K562 (cell line): ENCODE measurements at regions not wholly inside any gene's neighbourhood (a gene's known extent, or its start where the extent isn't known, plus 50 kb on each side); places are given as distances from the start of the nearest gene placed in this dataset.

Experiments
- ATAC-seq: fragments of 200-7000 bp; cut with Tn5 transposase; 3 replicates; pipeline ENCODE4 v1.9.1; 2020; ENCODE audit warnings: moderate library complexity
- BruUV-seq: library from RNA; stranded (reverse); fragments of 400-500 nt; replicated peaks from 2 replicates; lab custom pipeline; 2021; lab: Mats Ljungman, UMichigan
- CTCF ChIA-PET: fragments of 300-600 bp; formaldehyde crosslinking; extraction: SDS; loops from one replicate; lab custom pipeline; 2021; ENCODE audit warnings: low intra/inter-chr PET ratio; lab: Yijun Ruan, JAX
- POLR2A ChIA-PET: fragments of 300-600, 350-650 bp; sonication (Branson Sonifier 250); formaldehyde crosslinking; extraction: SDS; loops from one replicate; lab custom pipeline; 2021; ENCODE audit warnings: antibody characterized with exemption, inconsistent platforms; lab: Yijun Ruan, JAX
- DNase-seq, 4 experiments: peaks; one replicate each; pipeline versions ENCODE4 v3.0.0 to v3.0.0-alpha.2; 2011 to 2018; ENCODE audit warnings: low spot score in 3 of 4, mixed read lengths in 3 of 4; ENCODE audit errors: extremely low read depth in 1 of 4
- FAIRE-seq: peaks from 2 replicates; lab custom pipeline; 2011; peaks lifted over from hg19 to GRCh38; lab: Jason Lieb, UNC
- H2AFZ ChIP-seq: 2 replicates; pipeline ENCODE4 v1.6.0; 2011; ENCODE audit warnings: low read depth, low read length, control low read depth, inconsistent platforms
- H3K27ac ChIP-seq: fragments of 200-600 bp; 3 replicates; pipeline ENCODE4 v1.8.0; 2011; ENCODE audit warnings: low read depth, mild to moderate bottlenecking, control low read depth, inconsistent platforms, low read length, moderate library complexity, mixed read lengths; ENCODE audit errors: extremely low read depth
- H3K27me3 ChIP-seq, 2 experiments: fragments of 300-600 bp in 1 of 2; 2 replicates in 1 of 2; 3 replicates in 1 of 2; pipeline versions ENCODE4 v1.6.0 to v1.8.0; 2011; ENCODE audit warnings: inconsistent platforms in 2 of 2, low read length in 2 of 2, mild to moderate bottlenecking in 1 of 2, mixed read lengths in 1 of 2, moderate library complexity in 1 of 2; ENCODE audit not compliant: control insufficient read depth in 2 of 2, insufficient read depth in 2 of 2
- H3K36me3 ChIP-seq: fragments of 300-600 bp; 3 replicates; pipeline ENCODE4 v1.8.0; 2011; ENCODE audit warnings: mild to moderate bottlenecking, low read length, inconsistent platforms; ENCODE audit not compliant: control insufficient read depth, insufficient read depth
- H3K4me1 ChIP-seq, 2 experiments: fragments of 200-600 bp in 1 of 2; replicated peaks in 1 of 2; 2 replicates in 1 of 2; 3 replicates in 1 of 2; pipeline versions ENCODE4 v1.5.1 to v1.8.0; 2011; ENCODE audit warnings: inconsistent platforms in 2 of 2, low read length in 2 of 2, mild to moderate bottlenecking in 1 of 2, mixed read lengths in 1 of 2, moderate library complexity in 1 of 2; ENCODE audit not compliant: control insufficient read depth in 2 of 2, insufficient read depth in 2 of 2
- H3K4me2 ChIP-seq: 2 replicates; pipeline ENCODE4 v1.6.1; 2011; ENCODE audit warnings: low read length, control low read depth, inconsistent platforms, mixed read lengths; ENCODE audit not compliant: insufficient read depth
- H3K4me3 ChIP-seq: fragments of 200-600 bp; sonication (generic), shearing (Covaris generic); 2 replicates; pipeline ENCODE4 v1.5.1; 2016; ENCODE audit warnings: control low read depth, inconsistent platforms
- H3K79me2 ChIP-seq: fragments of 200-600 bp; 3 replicates; pipeline ENCODE4 v1.8.0; 2011; ENCODE audit warnings: low read length, inconsistent platforms; ENCODE audit not compliant: control insufficient read depth, insufficient read depth
- H3K9ac ChIP-seq, 2 experiments: 2 replicates each; pipeline versions ENCODE4 v1.6.0 to v1.6.1; 2011; ENCODE audit warnings: low read depth in 2 of 2, low read length in 2 of 2, control low read depth in 1 of 2, inconsistent platforms in 1 of 2, mild to moderate bottlenecking in 1 of 2, mixed read lengths in 1 of 2; ENCODE audit not compliant: insufficient read depth in 1 of 2
- H3K9me1 ChIP-seq: one replicate; pipeline ENCODE4 v1.6.0; 2011; ENCODE audit warnings: inconsistent platforms, mild to moderate bottlenecking, low read length, moderate library complexity; ENCODE audit not compliant: control insufficient read depth, insufficient read depth
- H3K9me3 ChIP-seq: replicated peaks from 2 replicates; pipeline ENCODE4 v1.5.1; 2011; ENCODE audit warnings: low read depth, low read length, inconsistent platforms; ENCODE audit not compliant: control insufficient read depth, insufficient read depth
- H4K20me1 ChIP-seq: replicated peaks from 2 replicates; pipeline ENCODE4 v1.6.1; 2011; ENCODE audit warnings: low read length, inconsistent platforms, mixed read lengths; ENCODE audit not compliant: control insufficient read depth, insufficient read depth
- ARHGAP35 ChIP-seq: fragments of 450-650 bp; IDR thresholded peaks from 2 replicates; pipeline ENCODE4 v1.6.1; 2018; ENCODE audit not compliant: partially characterized antibody
- HMG20A ChIP-seq: fragments of 450-650 bp; formaldehyde crosslinking; conservative IDR thresholded peaks from 2 replicates; pipeline ENCODE4 v1.4.0; 2020; ENCODE audit warnings: mild to moderate bottlenecking, mixed read lengths
- MBD1 ChIP-seq: fragments of 250-450 bp; sonication (Bioruptor Pico); IDR thresholded peaks from 2 replicates; pipeline ENCODE4 v1.8.0; 2022; ENCODE audit warnings: inconsistent platforms
- NCOA2 ChIP-seq, 2 experiments: fragments of 450-650 bp; IDR thresholded peaks; 2 replicates each; pipeline ENCODE4 v1.6.1; 2018; ENCODE audit warnings: mild to moderate bottlenecking in 2 of 2, moderate library complexity in 1 of 2; ENCODE audit not compliant: partially characterized antibody in 2 of 2
- SIRT6 ChIP-seq: IDR thresholded peaks from one replicate; pipeline ENCODE4 v1.6.1; 2012; ENCODE audit warnings: low read depth, mild to moderate bottlenecking, control low read depth, inconsistent platforms, low read length, moderate library complexity
- SP2 ChIP-seq: IDR thresholded peaks from 2 replicates; pipeline ENCODE4 v1.6.1; 2011; ENCODE audit warnings: mild to moderate bottlenecking, low read depth, low read length, moderate library complexity; ENCODE audit not compliant: poor library complexity, severe bottlenecking; ENCODE audit errors: extremely low read depth
- TEAD4 ChIP-seq, 2 experiments: sonication (generic) in 1 of 2; formaldehyde crosslinking in 1 of 2; IDR thresholded peaks; 2 replicates each; pipeline versions ENCODE4 v1.6.1 to v1.8.0; 2012 to 2022; ENCODE audit warnings: borderline replicate concordance in 1 of 2, inconsistent platforms in 1 of 2, low read length in 1 of 2, mild to moderate bottlenecking in 1 of 2, missing genetic modification reagents in 1 of 2
- ZBTB9 ChIP-seq: fragments of 450-650 bp; formaldehyde crosslinking; IDR thresholded peaks from 2 replicates; pipeline ENCODE4 v1.4.0; 2020; ENCODE audit warnings: mild to moderate bottlenecking, moderate library complexity
- ZNF318 ChIP-seq, 2 experiments: fragments of 450-650 bp; IDR thresholded peaks; 2 replicates each; pipeline ENCODE4 v1.6.1; 2016; ENCODE audit warnings: mild to moderate bottlenecking in 2 of 2, borderline replicate concordance in 1 of 2, low read depth in 1 of 2, moderate library complexity in 1 of 2
- WGBS: fragments of 100-300 bp; shearing (Covaris generic); methylation state at CpG from one replicate; pipeline ENCODE4 v1.1.6; 2016; ENCODE audit warnings: low coverage, mixed read lengths; ENCODE audit not compliant: insufficient coverage; ENCODE audit errors: missing lambda C conversion rate; 5-methylcytosine and 5-hydroxymethylcytosine counted together
- in situ Hi-C: fragments of 300-500 bp; cut with MboI; formaldehyde crosslinking; loops from 4 replicates; pipeline ENCODE4 v1.15.0; 2018; ENCODE audit warnings: inconsistent platforms, mixed read lengths
- intact Hi-C: fragments of 100-400 bp; cut with micrococcal nuclease; formaldehyde crosslinking; loops from 2 replicates; pipeline ENCODE4 v1.14.2; 2022

GRCh38 chr17:79331492-79331891, 256.9 kb downstream of the ENGASE start:
- Histone ChIP-seq H3K36me3 (no peaks in the 10 kb centered on the region), H3K27ac (no peak overlapping the region), H3K79me2 (no peaks in the 10 kb centered on the region), H3K9ac (no peak overlapping the region), H3K4me3 (no peak overlapping the region), H2AFZ (no peak overlapping the region), H3K4me2 (no peak overlapping the region), H3K4me1 (no peaks in the 10 kb centered on the region), H4K20me1 (0 out of 2 replicates have a peak, but pooled peaks cover 20% of the 10 kb centered on the region), H3K9me1 (no peaks in the 10 kb centered on the region), H3K27me3 (peaks cover 0 to 37% of the 10 kb centered on the region in 2 experiments; a peak in 4 of 5 replicates), H3K9me3 (no peaks in the 10 kb centered on the region)
- no TSS peak for BruUV-seq
- ATAC-seq (no peak), DNase-seq (no peak), FAIRE-seq (no peak)
- in situ Hi-C loops: no loop called here
- intact Hi-C loops: no loop called here
- ChIA-PET CTCF (no interaction called here), POLR2A (no interaction called here)
- WGBS: 0% methylated on average over 11 of the region's 11 CpGs
- TF ChIP-seq NCOA2 (IDR thresholded peaks at IDR 0.05; ENCODE audit: partially characterized antibody in 2 of 2): no peak
- no peak for TF ChIP-seq SP2
- TF ChIP-seq ZNF318 (IDR thresholded peaks at IDR 0.05; ENCODE audit: borderline replicate concordance in 1 of 2, low read depth in 1 of 2): no peak
- no peak for TF ChIP-seq ZBTB9 (CRISPR knock-in tag)
- TF ChIP-seq TEAD4 (IDR thresholded peaks at IDR 0.05; ENCODE audit: low read length): no peak
- TF ChIP-seq TEAD4 (CRISPR knock-in tag; IDR thresholded peaks at IDR 0.05; ENCODE audit: borderline replicate concordance): no peak
- TF ChIP-seq MBD1 (CRISPR knock-in tag): no peak
- TF ChIP-seq HMG20A (CRISPR knock-in tag): no peak
- no peak for TF ChIP-seq ARHGAP35
- no peak for TF ChIP-seq SIRT6
